DOHH2 (cell line): ENCODE measurements at regions not wholly inside any gene's neighbourhood (a gene's known extent, or its start where the extent isn't known, plus 50 kb on each side); places are given as distances from the start of the nearest gene placed in this dataset.
A peak's percentile ranks its signal among the peaks of the same experiment; 100 is the strongest.

Experiments used
- H3F3A ChIP-seq: fragments of 200-600 bp; sonication (generic), shearing (Covaris generic); 2 replicates; pipeline ENCODE4 v1.6.0; 2016; ENCODE audit warnings: antibody characterized with exemption, mild to moderate bottlenecking; ENCODE audit not compliant: control insufficient read depth, insufficient read depth
- H3K27ac ChIP-seq: fragments of 200-600 bp; sonication (generic); 2 replicates; pipeline ENCODE4 v1.5.1; 2014; ENCODE audit warnings: low read depth, mild to moderate bottlenecking, low read length, moderate library complexity
- H3K27me3 ChIP-seq: fragments of 200-600 bp; sonication (generic); 2 replicates; pipeline ENCODE4 v1.6.1; 2014; ENCODE audit warnings: mild to moderate bottlenecking, low read length, mixed read lengths; ENCODE audit not compliant: control insufficient read depth
- H3K36me3 ChIP-seq: fragments of 200-600 bp; sonication (generic); 2 replicates; pipeline ENCODE4 v1.6.1; 2014; ENCODE audit warnings: mild to moderate bottlenecking, low read length, moderate library complexity, mixed read lengths; ENCODE audit not compliant: control insufficient read depth
- H3K4me1 ChIP-seq: fragments of 200-600 bp; sonication (generic); 2 replicates; pipeline ENCODE4 v1.6.1; 2014; ENCODE audit warnings: mild to moderate bottlenecking, low read length, mixed read lengths; ENCODE audit not compliant: control insufficient read depth
- H3K4me2 ChIP-seq: fragments of 200-600 bp; sonication (generic); 2 replicates; pipeline ENCODE4 v1.6.0; 2014; ENCODE audit warnings: mild to moderate bottlenecking, low read length, moderate library complexity
- H3K4me3 ChIP-seq: fragments of 200-600 bp; sonication (generic); 2 replicates; pipeline ENCODE4 v1.5.1; 2014; ENCODE audit warnings: mild to moderate bottlenecking, low read length, mixed read lengths
- H3K79me2 ChIP-seq: fragments of 200-600 bp; sonication (generic); 2 replicates; pipeline ENCODE4 v1.6.1; 2014; ENCODE audit warnings: mild to moderate bottlenecking, low read length, mixed read lengths; ENCODE audit not compliant: control insufficient read depth
- H3K9me2 ChIP-seq: fragments of 200-600 bp; sonication (generic); replicated peaks from 2 replicates; pipeline ENCODE4 v1.6.1; 2014; ENCODE audit warnings: mild to moderate bottlenecking, low read length, mixed read lengths; ENCODE audit not compliant: control insufficient read depth
- H3K9me3 ChIP-seq: fragments of 200-600 bp; sonication (generic); 2 replicates; pipeline ENCODE4 v1.6.1; 2014; ENCODE audit warnings: antibody characterized with exemption, low read length, mixed read lengths; ENCODE audit not compliant: control insufficient read depth, insufficient read depth
- H4K20me1 ChIP-seq: fragments of 200-600 bp; sonication (generic); 2 replicates; pipeline ENCODE4 v1.6.0; 2014; ENCODE audit warnings: low read depth, mild to moderate bottlenecking, antibody characterized with exemption, low read length, moderate library complexity; ENCODE audit not compliant: control insufficient read depth, insufficient read depth
- CTCF ChIP-seq: fragments of 200-600 bp; sonication (generic); IDR thresholded peaks from one replicate; pipeline ENCODE4 v1.5.1; 2014; ENCODE audit warnings: antibody characterized with exemption, mild to moderate bottlenecking, low read depth, low read length; ENCODE audit not compliant: poor library complexity, severe bottlenecking
- EZH2phosphoT487 ChIP-seq: fragments of 200-600 bp; sonication (generic); IDR thresholded peaks from 2 replicates; pipeline ENCODE4 v1.6.1; 2017; ENCODE audit warnings: borderline replicate concordance, mild to moderate bottlenecking, antibody characterized with exemption, low read length, moderate library complexity, mixed read lengths

- Histone ChIP-seq H3K9me2 (no peaks in the 10 kb centered on the region), H4K20me1 (no peaks in the 10 kb centered on the region), H3K79me2 (no peaks in the 10 kb centered on the region), H3K36me3 (no peaks in the 10 kb centered on the region), H3K4me3 (no peak overlapping the region), H3F3A (no peaks in the 10 kb centered on the region), H3K9me3 (no peaks in the 10 kb centered on the region), H3K27ac (no peak overlapping the region), H3K27me3 (no peaks in the 10 kb centered on the region), H3K4me1 (no peaks in the 10 kb centered on the region), H3K4me2 (no peak overlapping the region)
- TF ChIP-seq CTCF (peak; percentile 58), EZH2phosphoT487 (no peak)
Measured at GRCh38 chr2:167844714-167845530, 402.5 kb downstream of the STK39 start.

- H3K9me3 ChIP-seq = no peaks in the 10 kb centered on the region
- TF ChIP-seq EZH2phosphoT487 (no peak), CTCF (no peak)
- no peaks in the 10 kb centered on the region for H3F3A ChIP-seq
- H3K4me3 ChIP-seq = no peak overlapping the region
- H3K27ac ChIP-seq = no peak overlapping the region
- no peaks in the 10 kb centered on the region for H3K27me3 ChIP-seq
- no peaks in the 10 kb centered on the region for H3K9me2 ChIP-seq
- H3K79me2 ChIP-seq = no peaks in the 10 kb centered on the region
- no peaks in the 10 kb centered on the region for H3K4me1 ChIP-seq
- H4K20me1 ChIP-seq = no peaks in the 10 kb centered on the region
- no peak overlapping the region for H3K4me2 ChIP-seq
- H3K36me3 ChIP-seq = no peaks in the 10 kb centered on the region
Measured at GRCh38 chr2:167843657-167844056, 403.7 kb downstream of the STK39 start.

GRCh38 chr2:167843217-167843616, 404.2 kb downstream of the STK39 start:
- TF ChIP-seq CTCF (no peak), EZH2phosphoT487 (no peak)
- no peaks in the 10 kb centered on the region for H3K79me2 ChIP-seq
- no peaks in the 10 kb centered on the region for H3F3A ChIP-seq
- no peaks in the 10 kb centered on the region for H4K20me1 ChIP-seq
- H3K9me2 ChIP-seq = no peaks in the 10 kb centered on the region
- H3K4me1 ChIP-seq = no peaks in the 10 kb centered on the region
- no peaks in the 10 kb centered on the region for H3K36me3 ChIP-seq
- H3K9me3 ChIP-seq = no peaks in the 10 kb centered on the region
- no peak overlapping the region for H3K4me3 ChIP-seq
- H3K4me2 ChIP-seq = no peak overlapping the region
- no peaks in the 10 kb centered on the region for H3K27me3 ChIP-seq
- H3K27ac ChIP-seq = no peak overlapping the region
